ENCODE measurements at regions not wholly inside any gene's neighbourhood (a gene's known extent, or its start where the extent isn't known, plus 50 kb on each side); places are given as distances from the start of the nearest gene placed in this dataset.
A peak's percentile ranks its signal among the peaks of the same experiment; 100 is the strongest.

GRCh38 chr5:109532773-109533364, 123.1 kb upstream of the PJA2 start:
- H3K27me3 ChIP-seq (ENCODE audit: insufficient read depth in 3 of 3, low read length in 2 of 3): no peaks in the 10 kb centered on the region
- ATAC-seq: no peak
- H3K36me3 ChIP-seq (ENCODE audit: insufficient read depth in 1 of 2, low read depth in 1 of 2): no peaks in the 10 kb centered on the region
- H3K9me3 ChIP-seq: no peaks in the 10 kb centered on the region
- no peak overlapping the region for H3K27ac ChIP-seq
- no peak for TF ChIP-seq CTCF (IDR thresholded peaks at IDR 0.05)
- WGBS, 3 donors: 66 to 69% (median 69%) methylated on average over 2 of the region's 2 CpGs
- H3K4me1 ChIP-seq: no peaks in the 10 kb centered on the region
- no peak for DNase-seq
- H3K4me3 ChIP-seq: no peak overlapping the region
- intact Hi-C loops (cut with DNase I): no loop called here

GRCh38 chr5:109531262-109531661, 121.5 kb upstream of the PJA2 start:
- ATAC-seq (no peak), DNase-seq (no peak)
- H3K4me1 ChIP-seq: no peaks in the 10 kb centered on the region
- no peak for TF ChIP-seq CTCF (IDR thresholded peaks at IDR 0.05)
- no peak overlapping the region for H3K27ac ChIP-seq
- no peaks in the 10 kb centered on the region for H3K9me3 ChIP-seq
- H3K4me3 ChIP-seq: no peak overlapping the region
- intact Hi-C loops (cut with DNase I): no loop called here
- H3K36me3 ChIP-seq (ENCODE audit: insufficient read depth in 1 of 2, low read depth in 1 of 2): no peaks in the 10 kb centered on the region
- H3K27me3 ChIP-seq (ENCODE audit: insufficient read depth in 3 of 3, low read length in 2 of 3): no peaks in the 10 kb centered on the region
- 91 to 100% (median 94%) methylated on average over 1 of the region's 1 CpG for WGBS, 3 donors

GRCh38 chr5:109529987-109530386, 120.2 kb upstream of the PJA2 start:
- no peak for DNase-seq
- intact Hi-C loops (cut with DNase I): no loop called here
- H3K9me3 ChIP-seq: no peaks in the 10 kb centered on the region
- no peak for TF ChIP-seq CTCF (IDR thresholded peaks at IDR 0.05)
- WGBS, 3 donors: 67 to 88% (median 69%) methylated on average over 2 of the region's 2 CpGs
- H3K4me3 ChIP-seq: no peak overlapping the region
- no peak overlapping the region for H3K27ac ChIP-seq
- no peaks in the 10 kb centered on the region for H3K36me3 ChIP-seq (ENCODE audit: insufficient read depth in 1 of 2, low read depth in 1 of 2)
- no peaks in the 10 kb centered on the region for H3K27me3 ChIP-seq (ENCODE audit: insufficient read depth in 3 of 3, low read length in 2 of 3)
- ATAC-seq: no peak
- H3K4me1 ChIP-seq: no peaks in the 10 kb centered on the region

GRCh38 chr5:109529520-109529919, 119.7 kb upstream of the PJA2 start:
- H3K36me3 ChIP-seq (ENCODE audit: insufficient read depth in 1 of 2, low read depth in 1 of 2): no peaks in the 10 kb centered on the region
- no peaks in the 10 kb centered on the region for H3K27me3 ChIP-seq (ENCODE audit: insufficient read depth in 3 of 3, low read length in 2 of 3)
- ATAC-seq: peak in 1 of 4 donors; percentile 22
- no peak overlapping the region for H3K27ac ChIP-seq
- intact Hi-C loops (cut with DNase I): no loop called here
- 8 to 26% (median 9%) methylated on average over 2 of the region's 2 CpGs for WGBS, 3 donors
- peak; percentile 17 to 41 for DNase-seq
- no peak for TF ChIP-seq CTCF (IDR thresholded peaks at IDR 0.05)
- H3K9me3 ChIP-seq: no peaks in the 10 kb centered on the region
- no peak overlapping the region for H3K4me3 ChIP-seq
- no peaks in the 10 kb centered on the region for H3K4me1 ChIP-seq

GRCh38 chr5:109524555-109524954, 114.8 kb upstream of the PJA2 start:
- ATAC-seq (no peak), DNase-seq (no peak)
- Histone ChIP-seq H3K4me1 (no peaks in the 10 kb centered on the region), H3K4me3 (no peak overlapping the region), H3K9me3 (no peaks in the 10 kb centered on the region), H3K27me3 (ENCODE audit: insufficient read depth in 3 of 3, low read length in 2 of 3) (no peaks in the 10 kb centered on the region), H3K27ac (no peak overlapping the region), H3K36me3 (ENCODE audit: insufficient read depth in 1 of 2, low read depth in 1 of 2) (no peaks in the 10 kb centered on the region)
- intact Hi-C loops (cut with DNase I): no loop called here
- WGBS, 3 donors: 68 to 89% (median 87%) methylated on average over 2 of the region's 2 CpGs
- no peak for TF ChIP-seq CTCF (IDR thresholded peaks at IDR 0.05)
